MM.1S (cell line): ENCODE measurements at regions not wholly inside any gene's neighbourhood (a gene's known extent, or its start where the extent isn't known, plus 50 kb on each side); places are given as distances from the start of the nearest gene placed in this dataset.

Experiments used
- CTCF ChIP-seq: fragments of 300-600 bp; sonication (generic); IDR thresholded peaks from 2 replicates; pipeline ENCODE4 v1.5.1; 2016; ENCODE audit warnings: antibody characterized with exemption, low read length, mixed read lengths
- EZH2 ChIP-seq: fragments of 300-600 bp; sonication (generic); optimal IDR thresholded peaks from 2 replicates; pipeline ENCODE3; 2017; ENCODE audit warnings: low read depth, mild to moderate bottlenecking, antibody characterized with exemption, low read length, mixed read lengths

GRCh38 chr13:105492216-105492615, 1043.2 kb downstream of the EFNB2 start:
- TF ChIP-seq CTCF (no peak), EZH2 (no peak)
